ENCODE measurements at regions not wholly inside any gene's neighbourhood (a gene's known extent, or its start where the extent isn't known, plus 50 kb on each side); places are given as distances from the start of the nearest gene placed in this dataset.

- in situ Hi-C loops (cut with MboI; ENCODE audit: low pct_unique_long_range_greater_than_20kb in 2 of 9, low sequenced_read_pairs in 9 of 9, unreplicated experiment in 9 of 9) = no loop called here
- no peak overlapping the region for H3K27ac ChIP-seq
- 46 to 100% (median 93%) methylated on average over 1 to 2 of the region's 2 CpGs; no CpG with 5 or more reads in 5 of the 10 experiments for WGBS, 10 experiments
- no peak for ATAC-seq (replicated peaks in 6 of 8)
- no peak overlapping the region for H3K4me3 ChIP-seq
- peaks cover 12% of the 10 kb centered on the region in 2 donors for H3K4me1 ChIP-seq (replicated peaks in 1 of 2)
Observed at GRCh38 chr13:73140801-73141200, 82.0 kb downstream of the KLF5 start.

- in situ Hi-C loops (cut with MboI; ENCODE audit: low pct_unique_long_range_greater_than_20kb in 2 of 9, low sequenced_read_pairs in 9 of 9, unreplicated experiment in 9 of 9) = no loop called here
- 40 to 79% (median 63%) methylated on average over 2 to 11 of the region's 11 CpGs for whole genome bisulfite sequencing, 10 experiments
- no peak for ATAC-seq (replicated peaks in 6 of 8)
- H3K4me3 ChIP-seq = no peak overlapping the region
- H3K27ac ChIP-seq = no peak overlapping the region
- peaks cover 12% of the 10 kb centered on the region in 2 donors for H3K4me1 ChIP-seq (replicated peaks in 1 of 2)
Observed at GRCh38 chr13:73138638-73139491, 80.1 kb downstream of the KLF5 start.

- in situ Hi-C loops (cut with MboI; ENCODE audit: low pct_unique_long_range_greater_than_20kb in 2 of 9, low sequenced_read_pairs in 9 of 9, unreplicated experiment in 9 of 9) = no loop called here
- Histone ChIP-seq H3K4me1 (replicated peaks in 1 of 2) (peaks cover 12% of the 10 kb centered on the region in 2 donors), H3K4me3 (no peak overlapping the region), H3K27ac (no peak overlapping the region)
- 0 to 96% (median 64%) methylated on average over 1 to 5 of the region's 5 CpGs; no CpG with 5 or more reads in 3 of the 10 experiments for WGBS, 10 experiments
- ATAC-seq (replicated peaks in 6 of 8) = no peak
Observed at GRCh38 chr13:73138276-73138637, 79.5 kb downstream of the KLF5 start.

- Histone ChIP-seq H3K4me3 (no peak overlapping the region), H3K4me1 (replicated peaks in 1 of 2) (peaks cover 7% of the 10 kb centered on the region in 2 donors), H3K27ac (no peak overlapping the region)
- no peak for ATAC-seq (replicated peaks in 6 of 8)
- WGBS, 10 experiments = 63 to 90% (median 79%) methylated on average over 1 to 2 of the region's 2 CpGs; no CpG with 5 or more reads in 2 of the 10 experiments
- in situ Hi-C loops (cut with MboI; ENCODE audit: low pct_unique_long_range_greater_than_20kb in 2 of 9, low sequenced_read_pairs in 9 of 9, unreplicated experiment in 9 of 9) = no loop called here
Observed at GRCh38 chr13:73136776-73137175, 78.0 kb downstream of the KLF5 start.

GRCh38 chr13:73133531-73133930, 74.7 kb downstream of the KLF5 start:
- Histone ChIP-seq H3K4me1 (replicated peaks in 1 of 2) (no peaks in the 10 kb centered on the region), H3K4me3 (no peak overlapping the region), H3K27ac (no peak overlapping the region)
- 0 to 100% (median 83%) methylated on average over 1 of the region's 1 CpG; no CpG with 5 or more reads in 4 of the 10 experiments for WGBS, 10 experiments
- peak in 3 of 8 experiments; percentile 26 to 59 (median 29) for ATAC-seq (replicated peaks in 6 of 8)
- in situ Hi-C loops (cut with MboI; ENCODE audit: low pct_unique_long_range_greater_than_20kb in 2 of 9, low sequenced_read_pairs in 9 of 9, unreplicated experiment in 9 of 9) = no loop called here

- no peak for ATAC-seq (replicated peaks in 6 of 8)
- H3K27ac ChIP-seq = no peak overlapping the region
- in situ Hi-C loops (cut with MboI; ENCODE audit: low pct_unique_long_range_greater_than_20kb in 2 of 9, low sequenced_read_pairs in 9 of 9, unreplicated experiment in 9 of 9) = no loop called here
- H3K4me1 ChIP-seq (replicated peaks in 1 of 2) = no peaks in the 10 kb centered on the region
- 7 to 100% (median 88%) methylated on average over 1 to 4 of the region's 4 CpGs; no CpG with 5 or more reads in 1 of the 10 experiments for WGBS, 10 experiments
- no peak overlapping the region for H3K4me3 ChIP-seq
Observed at GRCh38 chr13:73131247-73131646, 72.4 kb downstream of the KLF5 start.

GRCh38 chr13:73129023-73129422, 70.2 kb downstream of the KLF5 start:
- Histone ChIP-seq H3K27ac (no peak overlapping the region), H3K4me1 (replicated peaks in 1 of 2) (no peaks in the 10 kb centered on the region), H3K4me3 (no peak overlapping the region)
- 61 to 100% (median 89%) methylated on average over 1 to 6 of the region's 6 CpGs; no CpG with 5 or more reads in 4 of the 10 experiments for WGBS, 10 experiments
- no peak for ATAC-seq (replicated peaks in 6 of 8)
- in situ Hi-C loops (cut with MboI; ENCODE audit: low pct_unique_long_range_greater_than_20kb in 2 of 9, low sequenced_read_pairs in 9 of 9, unreplicated experiment in 9 of 9) = no loop called here
